CD4-positive, alpha-beta T cell treated with Interleukin-15 for 1 hour (primary cell): ENCODE measurements at regions not wholly inside any gene's neighbourhood (a gene's known extent, or its start where the extent isn't known, plus 50 kb on each side); places are given as distances from the start of the nearest gene placed in this dataset.

Experiments
- DNase-seq: peaks from one replicate; pipeline ENCODE4 v3.0.0-alpha.2; 2020

GRCh38 chr20:24763386-24764026 lies 185.6 kb upstream of the CST7 start:
- DNase-seq = no peak

- no peak for DNase-seq
Measured at GRCh38 chr20:24764027-24764793, 184.9 kb upstream of the CST7 start.

- no peak for DNase-seq
Measured at GRCh38 chr20:24764794-24765202, 184.3 kb upstream of the CST7 start.

- DNase-seq = no peak
Measured at GRCh38 chr20:24765316-24766142, 183.5 kb upstream of the CST7 start.

GRCh38 chr20:24766143-24766527 lies 182.9 kb upstream of the CST7 start:
- no peak for DNase-seq

- DNase-seq = no peak
Measured at GRCh38 chr20:24766826-24767622, 182.0 kb upstream of the CST7 start.

GRCh38 chr20:24767623-24768100 lies 181.4 kb upstream of the CST7 start:
- DNase-seq = no peak

- no peak for DNase-seq
Measured at GRCh38 chr20:24768201-24768636, 180.8 kb upstream of the CST7 start.

- DNase-seq = no peak
Measured at GRCh38 chr20:24768713-24769601, 180.1 kb upstream of the CST7 start.

GRCh38 chr20:24769878-24770627 lies 179.0 kb upstream of the CST7 start:
- DNase-seq = peak; percentile 8

- DNase-seq = peak; percentile 2
Measured at GRCh38 chr20:24770628-24771541, 178.2 kb upstream of the CST7 start.

- DNase-seq = peak; percentile 5
Measured at GRCh38 chr20:24771542-24772061, 177.5 kb upstream of the CST7 start.

- DNase-seq = no peak
Measured at GRCh38 chr20:24772667-24773066, 176.4 kb upstream of the CST7 start.

GRCh38 chr20:24773168-24773567 lies 175.9 kb upstream of the CST7 start:
- DNase-seq = no peak

GRCh38 chr20:24773751-24774201 lies 175.3 kb upstream of the CST7 start:
- DNase-seq = peak; percentile 11

GRCh38 chr20:24775966-24776365 lies 173.1 kb upstream of the CST7 start:
- DNase-seq = no peak

GRCh38 chr20:24776755-24777271 lies 172.3 kb upstream of the CST7 start:
- DNase-seq = peak; percentile 10

GRCh38 chr20:24777746-24778145 lies 171.3 kb upstream of the CST7 start:
- no peak for DNase-seq

GRCh38 chr20:24778585-24779031 lies 170.5 kb upstream of the CST7 start:
- DNase-seq = peak; percentile 7
